DMS79 treated with DMSO at 0.1 percent for 48 hours (cell line): ENCODE measurements at regions not wholly inside any gene's neighbourhood (a gene's known extent, or its start where the extent isn't known, plus 50 kb on each side); places are given as distances from the start of the nearest gene placed in this dataset.
"Not testable (repeated sequence)": the region's sequence is repeated elsewhere in the genome, so short reads cannot be mapped to it uniquely, and the experiment has no call there.

Experiments used
- DNase-seq: peaks from one replicate; lab custom pipeline; 2025; lab: John Stamatoyannopoulos, UW

DNA sequence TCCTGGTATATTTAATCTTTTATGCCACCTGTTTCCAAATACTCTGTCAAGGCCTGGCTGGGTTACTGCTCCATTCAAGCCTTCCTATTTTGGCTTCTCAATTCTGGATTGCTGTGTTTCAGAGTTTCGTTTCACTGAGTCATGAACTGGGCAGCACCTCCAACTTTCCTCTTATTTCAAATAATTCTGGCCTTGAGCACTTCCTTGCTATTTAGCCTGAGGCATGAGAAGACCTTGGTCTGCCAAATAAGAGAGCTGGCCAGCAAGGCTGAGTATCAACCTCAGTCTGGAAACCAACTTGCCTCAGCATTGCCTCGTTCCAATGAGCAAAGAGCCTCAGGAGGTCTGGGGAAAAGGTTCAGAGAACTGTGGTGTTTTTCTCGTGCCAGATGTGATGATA lies 66.6 kb downstream of the TNFAIP3 start:
- DNase-seq, result no peak

GRCh38 chr6:137936798-137937197 lies 69.7 kb downstream of the TNFAIP3 start:
- no peak for DNase-seq

GRCh38 chr6:137937834-137938233 lies 70.8 kb downstream of the TNFAIP3 start:
- no peak for DNase-seq

- no peak for DNase-seq
Measured at GRCh38 chr6:137938770-137939379, 71.8 kb downstream of the TNFAIP3 start.

DNA sequence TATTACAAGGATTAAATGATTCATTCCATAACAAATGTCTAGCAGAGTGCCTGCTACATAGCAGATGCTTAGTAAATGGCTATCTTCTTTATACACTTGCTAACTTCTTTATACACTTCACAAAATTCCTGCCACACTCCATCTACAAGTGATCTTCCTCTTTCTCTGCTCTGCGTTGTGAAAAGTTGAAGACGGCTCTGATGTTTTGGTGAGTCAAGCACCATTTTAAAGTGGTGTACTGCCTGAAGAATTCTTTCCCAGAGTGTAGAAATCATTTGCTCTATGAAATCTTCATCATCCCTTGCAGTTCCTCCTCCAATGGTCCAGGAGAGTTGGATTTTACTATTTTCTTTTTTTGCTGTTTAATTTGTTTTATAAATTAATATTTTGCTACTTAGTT lies 74.9 kb downstream of the TNFAIP3 start:
- no peak for DNase-seq

DNA sequence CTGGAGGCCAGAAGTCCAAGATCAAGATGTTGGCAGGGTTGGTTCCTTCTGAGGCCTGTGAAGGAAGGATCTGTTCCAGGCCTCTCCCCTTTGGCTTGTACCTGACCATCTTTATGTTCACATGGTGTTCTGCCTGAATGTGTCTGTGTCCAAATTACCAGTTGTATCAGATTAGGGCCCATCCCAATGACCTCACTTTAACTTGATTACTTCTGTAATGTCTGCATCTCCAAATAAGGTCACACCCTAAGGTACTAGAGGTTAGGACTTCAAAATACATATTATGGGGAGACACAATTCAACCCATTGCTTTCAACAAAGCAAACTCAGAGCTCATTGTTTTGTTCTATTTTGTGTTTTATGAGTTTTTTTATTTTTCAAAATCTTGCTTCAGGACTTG lies 75.7 kb downstream of the TNFAIP3 start:
- DNase-seq, result no peak

DNA sequence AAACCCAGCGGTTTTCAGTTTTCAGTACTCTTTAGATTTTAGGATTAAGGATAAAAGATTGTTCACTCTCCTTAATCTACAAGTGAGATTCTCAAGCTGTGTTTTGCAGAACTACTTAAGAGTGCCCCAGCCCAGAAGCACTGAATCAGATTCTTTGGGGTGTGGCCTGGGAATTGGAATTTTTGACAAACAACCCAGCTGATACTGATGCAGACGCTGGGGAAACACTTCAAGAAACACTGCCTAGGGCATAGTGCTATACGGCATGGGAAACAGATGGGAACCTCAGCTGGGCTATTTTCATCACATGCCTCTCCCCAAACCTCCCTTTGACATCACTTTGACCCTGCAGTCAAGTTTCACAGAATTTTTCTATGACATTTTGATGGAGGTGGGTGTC lies 77.3 kb downstream of the TNFAIP3 start:
- not testable (repeated sequence) for DNase-seq

DNA sequence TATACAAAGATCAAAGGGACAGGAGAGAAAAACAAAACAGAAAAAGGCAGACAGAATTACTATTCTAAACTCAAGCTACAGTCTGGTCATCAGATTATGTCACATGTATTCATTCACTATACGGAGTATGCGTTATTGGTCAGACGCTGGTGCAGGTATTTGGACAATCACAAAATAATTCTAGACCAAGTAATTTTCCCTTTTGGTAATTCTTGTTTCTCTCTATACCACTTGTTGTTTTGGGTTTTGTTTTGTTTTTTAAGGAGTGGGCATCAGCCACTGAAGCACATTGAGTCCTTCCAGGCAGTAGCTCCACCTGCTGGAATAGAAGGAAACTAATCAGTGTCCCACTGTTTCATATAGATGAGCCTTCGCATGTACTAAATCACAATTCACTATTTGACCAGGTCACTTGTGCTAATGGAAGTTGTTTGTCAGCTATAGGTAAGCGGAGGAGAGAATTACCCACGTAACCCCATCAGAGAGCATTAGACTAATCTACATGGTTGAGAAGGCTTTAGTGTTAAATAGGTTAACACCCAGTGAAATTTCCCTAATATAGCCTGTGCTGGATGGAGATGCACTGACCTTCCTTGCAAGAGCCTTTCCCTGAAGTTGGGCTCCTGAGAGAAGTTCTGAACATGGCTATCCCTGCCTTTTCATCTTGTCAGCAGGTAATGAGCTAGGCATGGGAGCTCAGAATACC lies 77.9 kb downstream of the TNFAIP3 start:
- no peak for DNase-seq

GRCh38 chr6:137949686-137950390 lies 82.8 kb downstream of the TNFAIP3 start:
- no peak for DNase-seq

- no peak for DNase-seq
Measured at GRCh38 chr6:137950581-137950980, 83.5 kb downstream of the TNFAIP3 start.

GRCh38 chr6:137951064-137951597 lies 84.1 kb downstream of the TNFAIP3 start:
- no peak for DNase-seq

- no peak for DNase-seq
Measured at GRCh38 chr6:137952247-137952646, 85.2 kb downstream of the TNFAIP3 start.

- no peak for DNase-seq
Measured at GRCh38 chr6:137953761-137954160, 86.7 kb downstream of the TNFAIP3 start.

DNA sequence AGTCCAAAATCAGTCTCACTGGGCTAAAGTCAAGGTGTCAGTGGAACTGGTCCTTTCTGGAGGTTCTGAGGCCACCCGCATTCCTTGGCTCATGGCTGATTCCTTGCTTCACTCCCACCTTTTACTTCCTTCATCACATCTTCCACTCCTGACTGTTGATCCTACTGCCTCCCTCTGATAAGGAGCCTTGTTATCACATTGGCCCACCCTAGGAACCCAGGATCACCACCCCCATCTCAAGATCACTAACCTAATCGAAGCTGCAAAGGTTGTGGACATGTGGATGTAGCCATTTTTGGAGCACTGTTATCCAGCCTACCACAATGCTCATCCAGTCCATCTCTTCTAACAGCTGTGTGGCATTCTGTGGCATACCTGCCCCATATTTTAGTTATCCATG lies 87.2 kb downstream of the TNFAIP3 start:
- DNase-seq, result no peak

- DNase-seq, result no peak
Measured at GRCh38 chr6:137956098-137956488, 89.0 kb downstream of the TNFAIP3 start.

- DNase-seq, result no peak
Measured at GRCh38 chr6:137957471-137957870, 90.4 kb downstream of the TNFAIP3 start.

DNA sequence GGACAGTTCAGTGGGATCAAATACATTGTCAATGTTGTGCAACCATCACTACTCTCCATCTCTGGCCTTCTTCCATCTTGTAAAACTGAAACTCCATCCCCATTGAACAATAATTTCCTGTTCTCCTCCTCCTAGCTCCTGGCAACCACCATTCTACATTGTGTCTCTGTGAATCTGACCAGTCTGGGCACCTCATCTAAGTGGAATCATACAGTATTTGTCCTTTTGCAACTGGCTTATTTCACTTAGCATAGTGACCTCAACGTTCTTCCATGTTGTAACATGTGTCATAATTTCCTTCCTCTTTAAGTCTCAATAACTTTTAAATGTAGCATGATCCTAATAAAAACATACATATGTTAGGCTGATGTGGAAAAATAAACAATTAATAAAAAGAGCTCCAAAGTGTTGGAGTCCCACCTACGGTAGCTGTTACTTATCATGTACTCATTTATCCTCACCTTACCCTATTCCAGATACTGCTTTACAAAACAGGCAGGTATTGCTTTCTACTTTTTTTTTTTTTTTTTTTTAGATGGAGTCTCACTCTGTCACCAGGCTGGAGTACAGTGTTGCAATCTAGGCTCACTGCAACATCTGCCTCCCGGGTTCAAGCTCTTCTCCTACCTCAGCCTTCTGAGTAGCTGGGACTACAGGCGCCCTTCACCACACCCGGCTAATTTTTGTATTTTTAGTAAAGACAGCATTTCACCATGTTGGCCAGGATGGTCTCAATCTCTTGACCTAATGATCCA lies 91.9 kb downstream of the TNFAIP3 start:
- no peak for DNase-seq

GRCh38 chr6:137962725-137963124 lies 95.7 kb downstream of the TNFAIP3 start:
- no peak for DNase-seq

DNA sequence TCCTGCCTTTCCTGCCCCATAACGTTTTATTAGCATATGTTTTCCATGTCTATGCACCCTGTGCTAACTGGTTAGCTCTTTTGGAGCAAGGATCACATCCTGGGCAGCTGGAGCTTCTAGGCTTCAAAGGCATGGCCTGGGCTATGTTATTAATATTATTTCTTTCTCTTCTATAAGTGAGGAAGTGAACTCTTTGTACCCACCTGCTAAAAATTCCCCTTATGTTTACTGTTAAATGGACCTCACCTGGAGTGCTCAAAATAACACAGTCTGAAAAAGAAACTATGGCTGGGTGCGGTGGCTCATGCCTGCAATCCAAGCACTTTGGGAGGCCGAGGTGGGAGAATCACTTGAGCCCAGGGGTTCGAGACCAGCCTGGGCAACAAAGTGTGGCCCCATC lies 97.8 kb downstream of the TNFAIP3 start:
- DNase-seq, result no peak

DNA sequence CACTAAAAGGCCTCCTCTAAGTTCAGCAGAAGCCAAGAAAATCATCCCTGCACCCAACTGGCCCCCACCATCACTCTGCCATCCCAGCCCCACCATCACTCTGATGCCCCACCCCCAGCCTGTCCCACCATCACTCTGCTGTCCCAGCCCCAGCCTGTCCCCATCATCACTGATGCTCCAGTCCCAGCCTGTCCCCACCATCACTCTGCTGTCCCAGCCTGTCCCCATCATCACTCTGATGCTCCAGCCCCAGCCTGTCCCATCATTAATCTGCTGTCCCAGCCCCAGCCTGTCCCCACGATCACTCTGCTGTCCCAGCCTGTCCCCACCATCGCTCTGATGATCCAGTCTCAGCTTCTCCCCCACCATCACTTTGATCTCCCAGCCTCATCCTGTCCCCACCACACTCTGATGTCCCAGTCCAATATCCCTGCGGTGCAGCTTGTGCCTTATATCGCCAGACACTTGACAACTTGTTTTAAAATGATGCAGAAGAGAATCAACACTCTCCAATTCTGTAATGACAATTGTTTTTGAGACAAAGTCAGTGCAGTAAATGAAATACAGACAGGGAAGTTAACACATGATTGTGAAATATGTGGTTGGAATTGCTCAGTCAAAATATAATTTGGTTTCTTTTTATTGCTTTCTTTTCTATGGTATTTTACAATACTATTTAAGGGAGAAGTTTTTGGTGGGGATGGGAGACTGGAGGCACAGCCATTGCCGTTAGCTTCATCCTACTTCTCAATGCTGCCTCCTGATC lies 100.8 kb downstream of the TNFAIP3 start:
- no peak for DNase-seq

DNA sequence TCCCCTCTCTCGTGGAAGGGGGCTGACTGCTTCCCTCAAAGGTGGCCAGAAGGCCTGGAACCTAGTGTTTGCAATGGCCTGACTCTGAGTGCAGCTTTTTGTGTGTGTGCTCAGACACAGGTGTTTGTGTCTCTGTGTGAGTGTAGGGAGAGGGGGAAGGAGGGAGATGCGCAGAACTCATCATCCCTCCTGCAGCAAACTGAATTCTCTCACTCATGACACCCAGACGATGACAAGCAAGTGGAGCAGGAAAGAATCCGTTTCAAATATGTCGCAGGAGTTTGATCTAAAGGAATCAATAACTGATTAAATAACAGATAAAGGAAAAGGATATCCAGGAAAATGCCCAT lies 101.4 kb downstream of the TNFAIP3 start:
- DNase-seq, result no peak

- no peak for DNase-seq
Measured at GRCh38 chr6:137968901-137969300, 101.8 kb downstream of the TNFAIP3 start.
